ENCODE measurements at regions not wholly inside any gene's neighbourhood (a gene's known extent, or its start where the extent isn't known, plus 50 kb on each side); places are given as distances from the start of the nearest gene placed in this dataset.

- no peak for DNase-seq (ENCODE audit: low spot score)
Observed at GRCh38 chr2:191514613-191515012, 163.3 kb upstream of the NABP1 start.

- no peak for DNase-seq (ENCODE audit: low spot score)
Observed at GRCh38 chr2:191515551-191515950, 162.4 kb upstream of the NABP1 start.

- no peak for DNase-seq (ENCODE audit: low spot score)
Observed at GRCh38 chr2:191516260-191516659, 161.7 kb upstream of the NABP1 start.

- DNase-seq (ENCODE audit: low spot score) = peak; percentile 30
Observed at GRCh38 chr2:191521608-191522208, 156.2 kb upstream of the NABP1 start.

GRCh38 chr2:191522478-191523120 is 155.3 kb upstream of the NABP1 start:
- DNase-seq (ENCODE audit: low spot score) = no peak

- DNase-seq (ENCODE audit: low spot score) = no peak
Observed at GRCh38 chr2:191526091-191526490, 151.8 kb upstream of the NABP1 start.

GRCh38 chr2:191526536-191526935 is 151.4 kb upstream of the NABP1 start:
- no peak for DNase-seq (ENCODE audit: low spot score)

- DNase-seq (ENCODE audit: low spot score) = no peak
Observed at GRCh38 chr2:191526953-191527556, 150.9 kb upstream of the NABP1 start.

- no peak for DNase-seq (ENCODE audit: low spot score)
Observed at GRCh38 chr2:191530618-191531017, 147.3 kb upstream of the NABP1 start.

- DNase-seq (ENCODE audit: low spot score) = no peak
Observed at GRCh38 chr2:191533693-191534180, 144.2 kb upstream of the NABP1 start.

GRCh38 chr2:191537921-191538320 is 140.0 kb upstream of the NABP1 start:
- DNase-seq (ENCODE audit: low spot score) = no peak

GRCh38 chr2:191538334-191538903 is 139.5 kb upstream of the NABP1 start:
- DNase-seq (ENCODE audit: low spot score) = no peak

- no peak for DNase-seq (ENCODE audit: low spot score)
Observed at GRCh38 chr2:191539068-191539467, 138.9 kb upstream of the NABP1 start.

GRCh38 chr2:191540681-191541080 is 137.3 kb upstream of the NABP1 start:
- DNase-seq (ENCODE audit: low spot score) = no peak

GRCh38 chr2:191543708-191544107 is 134.2 kb upstream of the NABP1 start:
- DNase-seq (ENCODE audit: low spot score) = no peak

- DNase-seq (ENCODE audit: low spot score) = no peak
Observed at GRCh38 chr2:191544461-191545062, 133.4 kb upstream of the NABP1 start.

GRCh38 chr2:191545361-191545760 is 132.6 kb upstream of the NABP1 start:
- no peak for DNase-seq (ENCODE audit: low spot score)

- no peak for DNase-seq (ENCODE audit: low spot score)
Observed at GRCh38 chr2:191552066-191552465, 125.9 kb upstream of the NABP1 start.

- no peak for DNase-seq (ENCODE audit: low spot score)
Observed at GRCh38 chr2:191554240-191554639, 123.7 kb upstream of the NABP1 start.

GRCh38 chr2:191555092-191555742 is 122.7 kb upstream of the NABP1 start:
- peak; percentile 77 for DNase-seq (ENCODE audit: low spot score)

- DNase-seq (ENCODE audit: low spot score) = no peak
Observed at GRCh38 chr2:191556463-191556862, 121.5 kb upstream of the NABP1 start.

GRCh38 chr2:191557841-191558240 is 120.1 kb upstream of the NABP1 start:
- no peak for DNase-seq (ENCODE audit: low spot score)
